ENCODE measurements at regions not wholly inside any gene's neighbourhood (a gene's known extent, or its start where the extent isn't known, plus 50 kb on each side); places are given as distances from the start of the nearest gene placed in this dataset.

DNA sequence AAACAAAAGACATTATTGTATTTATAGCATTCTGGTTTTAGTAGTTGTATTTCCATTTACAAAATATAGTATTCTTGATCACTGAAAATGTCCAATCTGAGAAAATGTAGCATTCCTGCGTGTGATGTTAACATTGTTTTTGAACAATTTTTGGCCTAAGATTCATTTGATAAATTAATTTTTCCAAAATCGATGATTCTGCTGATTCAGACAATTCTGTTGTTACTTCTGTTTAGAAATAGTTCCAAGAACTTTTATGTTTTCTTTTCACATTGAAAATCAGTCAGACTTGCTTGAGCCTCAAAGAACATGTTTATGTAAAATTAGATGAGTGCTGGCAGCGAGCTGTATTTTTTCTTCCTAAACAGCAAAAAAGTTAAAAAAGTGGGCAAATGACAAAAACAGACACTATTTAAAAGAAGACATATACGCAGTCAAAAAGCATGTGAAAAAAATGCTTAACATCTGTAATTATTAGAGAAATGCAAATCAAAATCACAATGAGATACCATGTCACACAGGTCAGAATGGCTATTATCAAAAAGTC is 804.5 kb upstream of the MIR17HG start:
- 80% methylated on average over 4 of the region's 4 CpGs for WGBS
- Histone ChIP-seq H3K4me1 (replicated peaks) (no peaks in the 10 kb centered on the region), H3K27ac (no peak overlapping the region), H3K4me3 (no peak overlapping the region), H3K9me3 (no peaks in the 10 kb centered on the region), H3K36me3 (no peaks in the 10 kb centered on the region), H3K27me3 (replicated peaks; ENCODE audit: insufficient read depth) (no peaks in the 10 kb centered on the region)
- intact Hi-C loops (cut with DNase I): no loop called here
- no peak for TF ChIP-seq POLR2AphosphoS5 (IDR thresholded peaks at IDR 0.05)
- TF ChIP-seq, protein P1, sequence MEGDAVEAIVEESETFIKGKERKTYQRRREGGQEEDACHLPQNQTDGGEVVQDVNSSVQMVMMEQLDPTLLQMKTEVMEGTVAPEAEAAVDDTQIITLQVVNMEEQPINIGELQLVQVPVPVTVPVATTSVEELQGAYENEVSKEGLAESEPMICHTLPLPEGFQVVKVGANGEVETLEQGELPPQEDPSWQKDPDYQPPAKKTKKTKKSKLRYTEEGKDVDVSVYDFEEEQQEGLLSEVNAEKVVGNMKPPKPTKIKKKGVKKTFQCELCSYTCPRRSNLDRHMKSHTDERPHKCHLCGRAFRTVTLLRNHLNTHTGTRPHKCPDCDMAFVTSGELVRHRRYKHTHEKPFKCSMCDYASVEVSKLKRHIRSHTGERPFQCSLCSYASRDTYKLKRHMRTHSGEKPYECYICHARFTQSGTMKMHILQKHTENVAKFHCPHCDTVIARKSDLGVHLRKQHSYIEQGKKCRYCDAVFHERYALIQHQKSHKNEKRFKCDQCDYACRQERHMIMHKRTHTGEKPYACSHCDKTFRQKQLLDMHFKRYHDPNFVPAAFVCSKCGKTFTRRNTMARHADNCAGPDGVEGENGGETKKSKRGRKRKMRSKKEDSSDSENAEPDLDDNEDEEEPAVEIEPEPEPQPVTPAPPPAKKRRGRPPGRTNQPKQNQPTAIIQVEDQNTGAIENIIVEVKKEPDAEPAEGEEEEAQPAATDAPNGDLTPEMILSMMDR (IDR thresholded peaks at IDR 0.05): no peak
- TF ChIP-seq POLR2A (IDR thresholded peaks at IDR 0.05): no peak
- DNase-seq (ENCODE audit: low spot score): no peak

DNA sequence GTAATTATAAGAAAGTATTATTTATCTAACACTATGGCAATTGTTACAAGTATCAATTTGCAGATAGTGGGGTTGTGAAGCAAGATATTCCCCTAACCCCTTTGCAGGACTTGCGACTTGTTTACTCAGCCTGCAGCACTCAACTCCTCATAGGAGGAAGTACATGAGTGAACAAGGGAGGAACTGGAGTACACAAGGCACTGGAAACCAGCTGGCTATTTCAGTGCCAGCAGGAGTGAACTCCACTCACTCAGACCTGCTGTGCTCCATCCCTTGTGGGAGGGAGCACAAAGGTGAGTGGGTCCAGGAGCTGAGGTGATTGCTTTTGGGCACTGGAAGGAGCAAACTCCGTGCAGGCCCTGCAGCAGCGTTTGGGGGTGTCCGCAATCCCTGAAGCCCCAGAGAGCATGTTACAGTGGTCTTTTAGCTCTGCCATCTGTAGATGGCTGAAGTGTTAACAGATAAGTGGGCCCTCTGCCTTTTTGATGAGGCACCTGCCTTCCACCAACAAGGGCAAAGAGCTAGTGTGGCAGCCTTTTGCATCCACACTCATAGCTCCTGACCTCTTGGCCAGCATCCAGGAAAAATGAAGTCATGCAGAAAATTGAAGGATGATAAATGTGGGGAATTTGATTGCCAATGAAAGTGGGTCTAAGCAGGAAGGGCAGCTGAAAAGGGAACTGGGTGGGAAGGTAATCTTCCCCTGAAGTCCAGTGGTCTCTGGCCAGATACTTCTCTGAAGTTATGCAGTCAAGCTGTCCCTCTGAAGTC is 802.2 kb upstream of the MIR17HG start:
- WGBS: 90% methylated on average over 3 of the region's 4 CpGs

DNA sequence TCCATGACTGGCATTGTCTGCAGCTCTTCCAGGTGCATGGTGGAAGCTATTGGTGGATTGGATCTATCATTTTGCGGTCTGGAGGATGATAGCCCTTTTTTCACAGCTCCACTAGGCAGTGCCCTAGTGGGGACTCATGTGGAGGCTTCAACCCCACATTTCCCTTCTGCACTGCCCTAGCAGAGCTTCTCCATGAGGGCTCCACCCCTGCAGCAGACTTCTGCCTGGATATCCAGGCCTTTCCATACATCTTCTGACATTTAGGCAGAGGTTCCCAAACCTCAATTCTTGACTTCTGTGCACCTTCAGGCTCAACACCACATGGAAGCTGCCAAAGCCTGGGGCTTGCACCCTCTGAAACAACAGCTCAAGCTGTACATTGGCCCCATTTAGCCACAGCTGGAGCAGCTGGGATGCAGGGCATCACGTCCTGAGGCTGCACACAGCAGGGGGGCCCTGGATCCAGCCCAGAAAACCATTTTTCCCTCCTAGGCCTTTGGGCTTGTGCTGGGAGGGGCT is 800.2 kb upstream of the MIR17HG start:
- Histone ChIP-seq H3K27ac (no peak overlapping the region), H3K9me3 (no peaks in the 10 kb centered on the region), H3K36me3 (no peaks in the 10 kb centered on the region), H3K27me3 (replicated peaks; ENCODE audit: insufficient read depth) (no peaks in the 10 kb centered on the region), H3K4me3 (no peak overlapping the region), H3K4me1 (replicated peaks) (no peaks in the 10 kb centered on the region)
- TF ChIP-seq, protein P1 (IDR thresholded peaks at IDR 0.05): no peak
- no peak for TF ChIP-seq POLR2A (IDR thresholded peaks at IDR 0.05)
- no peak for TF ChIP-seq POLR2AphosphoS5 (IDR thresholded peaks at IDR 0.05)
- no peak for DNase-seq (ENCODE audit: low spot score)
- intact Hi-C loops (cut with DNase I): no loop called here
- 82% methylated on average over 2 of the region's 2 CpGs for WGBS

More for the DNA sequence above, 802.2 kb upstream of the MIR17HG start:
- DNase-seq (ENCODE audit: low spot score): no peak
- Histone ChIP-seq H3K36me3 (no peaks in the 10 kb centered on the region), H3K27ac (no peak overlapping the region), H3K4me3 (no peak overlapping the region), H3K27me3 (replicated peaks; ENCODE audit: insufficient read depth) (no peaks in the 10 kb centered on the region), H3K9me3 (no peaks in the 10 kb centered on the region), H3K4me1 (replicated peaks) (no peaks in the 10 kb centered on the region)
- intact Hi-C loops (cut with DNase I): no loop called here
- TF ChIP-seq POLR2A (IDR thresholded peaks at IDR 0.05): no peak
- TF ChIP-seq, protein P1 (IDR thresholded peaks at IDR 0.05): no peak
- no peak for TF ChIP-seq POLR2AphosphoS5 (IDR thresholded peaks at IDR 0.05)

DNA sequence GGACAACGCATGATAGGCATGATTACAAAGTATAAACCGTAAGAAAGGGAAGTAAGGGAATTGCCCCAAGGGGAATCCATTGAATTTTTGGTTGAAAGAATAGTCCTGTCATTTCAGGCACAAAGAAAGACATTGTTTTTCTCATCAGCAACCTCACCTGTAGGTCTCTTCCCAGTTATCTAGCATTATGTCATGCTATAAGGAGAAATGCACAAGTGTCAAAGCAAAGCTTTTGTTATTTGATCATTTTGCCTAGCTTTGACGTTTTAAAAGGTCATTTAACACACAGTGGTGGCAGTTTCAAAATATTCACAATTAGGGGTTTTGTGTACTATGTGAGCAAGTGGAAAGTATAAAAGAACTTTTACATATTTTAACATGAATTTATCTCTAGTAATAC is 796.2 kb upstream of the MIR17HG start:
- H3K27ac ChIP-seq: no peak overlapping the region
- intact Hi-C loops (cut with DNase I): no loop called here
- no peaks in the 10 kb centered on the region for H3K27me3 ChIP-seq (replicated peaks; ENCODE audit: insufficient read depth)
- H3K4me3 ChIP-seq: no peak overlapping the region
- TF ChIP-seq POLR2AphosphoS5 (IDR thresholded peaks at IDR 0.05): no peak
- no peaks in the 10 kb centered on the region for H3K36me3 ChIP-seq
- no peaks in the 10 kb centered on the region for H3K4me1 ChIP-seq (replicated peaks)
- whole genome bisulfite sequencing: 67% methylated on average over 3 of the region's 3 CpGs
- DNase-seq (ENCODE audit: low spot score): no peak
- H3K9me3 ChIP-seq: no peaks in the 10 kb centered on the region

DNA sequence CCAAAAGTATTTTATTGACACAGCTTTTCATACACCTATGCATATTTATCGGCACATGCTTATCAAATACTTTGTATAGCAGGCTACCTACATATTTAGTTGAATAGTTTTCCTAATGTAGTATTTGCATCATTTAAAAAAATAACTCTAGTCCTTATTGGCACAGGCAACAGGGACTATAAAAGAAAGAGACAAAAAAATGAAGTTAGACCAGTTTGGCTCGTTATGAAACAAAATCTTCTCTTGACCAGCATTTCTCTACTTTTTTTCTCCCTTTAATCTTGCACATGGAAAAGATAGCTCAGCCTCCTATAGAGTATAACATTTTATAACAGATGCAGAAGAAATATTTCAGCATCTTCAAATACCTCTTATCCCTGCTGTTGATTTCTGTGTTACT is 794.8 kb upstream of the MIR17HG start:
- 34% methylated on average over 2 of the region's 2 CpGs for WGBS
- no peak overlapping the region for H3K4me3 ChIP-seq
- H3K4me1 ChIP-seq (replicated peaks): no peaks in the 10 kb centered on the region
- H3K27ac ChIP-seq: no peak overlapping the region
- no peaks in the 10 kb centered on the region for H3K27me3 ChIP-seq (replicated peaks; ENCODE audit: insufficient read depth)
- TF ChIP-seq POLR2A (IDR thresholded peaks at IDR 0.05) (no peak), POLR2AphosphoS5 (IDR thresholded peaks at IDR 0.05) (no peak)
- TF ChIP-seq, protein P1 (IDR thresholded peaks at IDR 0.05): no peak
- no peak for DNase-seq (ENCODE audit: low spot score)
- no peaks in the 10 kb centered on the region for H3K36me3 ChIP-seq
- H3K9me3 ChIP-seq: no peaks in the 10 kb centered on the region
- intact Hi-C loops (cut with DNase I): no loop called here

Data from prostate gland (tissue), 2 donors.